B cell (primary cell): ENCODE measurements at regions not wholly inside any gene's neighbourhood (a gene's known extent, or its start where the extent isn't known, plus 50 kb on each side); places are given as distances from the start of the nearest gene placed in this dataset.

Experiments used
- EZH2 ChIP-seq: IDR thresholded peaks from 2 replicates; pipeline ENCODE4 v1.6.1; 2012; ENCODE audit warnings: borderline replicate concordance, low read depth, mild to moderate bottlenecking, moderate library complexity, low read length; ENCODE audit not compliant: insufficient read depth, poor library complexity, severe bottlenecking
- TF ChIP-seq, protein P1 (sequence below): fragments of 200-600 bp; IDR thresholded peaks from one replicate; pipeline ENCODE4 v1.8.0; 2022; ENCODE audit warnings: antibody characterized with exemption, mild to moderate bottlenecking

DNA sequence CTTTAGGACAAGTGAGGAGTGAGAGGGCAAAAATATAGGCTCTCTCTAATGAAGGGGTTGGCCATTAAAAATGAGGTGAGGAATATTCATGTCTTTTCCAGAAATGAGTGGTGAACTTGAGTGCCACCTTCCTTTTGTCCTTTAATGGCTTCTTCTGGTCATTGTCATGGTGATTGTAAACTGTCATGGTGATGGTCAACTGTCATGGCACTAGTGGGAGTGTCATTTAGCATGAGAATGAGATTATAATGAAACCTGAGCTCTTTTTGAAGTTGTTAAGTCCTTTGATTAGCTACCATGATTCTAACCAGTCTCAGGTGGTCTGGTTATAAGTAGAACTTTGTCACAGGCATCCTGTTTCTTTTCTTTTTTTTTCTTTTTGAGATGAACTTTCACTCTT, 524.4 kb downstream of the NEBL start:
- TF ChIP-seq, protein P1, sequence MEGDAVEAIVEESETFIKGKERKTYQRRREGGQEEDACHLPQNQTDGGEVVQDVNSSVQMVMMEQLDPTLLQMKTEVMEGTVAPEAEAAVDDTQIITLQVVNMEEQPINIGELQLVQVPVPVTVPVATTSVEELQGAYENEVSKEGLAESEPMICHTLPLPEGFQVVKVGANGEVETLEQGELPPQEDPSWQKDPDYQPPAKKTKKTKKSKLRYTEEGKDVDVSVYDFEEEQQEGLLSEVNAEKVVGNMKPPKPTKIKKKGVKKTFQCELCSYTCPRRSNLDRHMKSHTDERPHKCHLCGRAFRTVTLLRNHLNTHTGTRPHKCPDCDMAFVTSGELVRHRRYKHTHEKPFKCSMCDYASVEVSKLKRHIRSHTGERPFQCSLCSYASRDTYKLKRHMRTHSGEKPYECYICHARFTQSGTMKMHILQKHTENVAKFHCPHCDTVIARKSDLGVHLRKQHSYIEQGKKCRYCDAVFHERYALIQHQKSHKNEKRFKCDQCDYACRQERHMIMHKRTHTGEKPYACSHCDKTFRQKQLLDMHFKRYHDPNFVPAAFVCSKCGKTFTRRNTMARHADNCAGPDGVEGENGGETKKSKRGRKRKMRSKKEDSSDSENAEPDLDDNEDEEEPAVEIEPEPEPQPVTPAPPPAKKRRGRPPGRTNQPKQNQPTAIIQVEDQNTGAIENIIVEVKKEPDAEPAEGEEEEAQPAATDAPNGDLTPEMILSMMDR = no peak
- no peak for TF ChIP-seq EZH2
